Epidermal melanocyte (primary cell): ENCODE measurements at regions not wholly inside any gene's neighbourhood (a gene's known extent, or its start where the extent isn't known, plus 50 kb on each side); places are given as distances from the start of the nearest gene placed in this dataset.
"Not testable (repeated sequence)": the region's sequence is repeated elsewhere in the genome, so short reads cannot be mapped to it uniquely, and the experiment has no call there.

Source experiments
- DNase-seq: peaks from one replicate; pipeline ENCODE4 v3.0.0; 2011; ENCODE audit warnings: low spot score; ENCODE audit not compliant: insufficient read length

GRCh38 chr6:26258212-26258977, 106.6 kb upstream of the BTN3A2 start:
- no peak for DNase-seq

- no peak for DNase-seq
These were observed 104.8 kb upstream of the BTN3A2 start for GRCh38 chr6:26260110-26260637.

DNA sequence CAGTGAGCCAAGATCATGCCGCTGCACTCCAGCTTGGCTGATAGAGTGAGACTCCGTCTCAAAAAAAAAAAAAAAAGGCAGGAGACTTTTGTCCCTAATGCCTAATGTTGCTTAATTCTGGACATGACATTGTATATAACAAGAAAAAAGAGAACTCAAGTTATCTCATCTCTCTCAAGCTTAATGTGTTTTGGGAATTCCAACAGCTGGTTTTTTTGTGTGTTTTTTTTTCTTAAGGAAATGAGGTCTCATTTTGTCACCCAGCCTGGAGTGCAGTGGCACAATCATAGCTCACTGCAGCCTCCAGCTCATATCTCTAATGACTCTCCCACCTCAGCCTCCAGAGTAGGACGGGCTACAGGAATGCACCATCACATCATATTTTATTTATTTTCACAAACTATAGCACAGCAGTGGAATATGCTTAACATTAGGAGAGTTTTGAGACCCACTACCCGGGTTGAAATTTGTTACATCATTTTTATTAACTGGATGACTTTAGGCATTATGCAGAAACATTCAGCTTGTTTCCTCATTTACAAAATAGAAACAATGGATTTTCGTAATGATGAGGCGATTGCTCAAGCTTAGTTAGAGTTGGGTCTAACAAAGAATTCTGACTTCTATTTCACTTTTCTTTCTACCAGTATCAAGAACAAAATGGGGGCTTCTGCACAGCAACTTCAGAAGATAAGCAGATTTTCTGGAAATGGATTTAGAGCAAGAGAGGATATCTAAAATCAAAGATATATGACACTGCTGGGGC, 104.1 kb upstream of the BTN3A2 start:
- no peak for DNase-seq

DNA sequence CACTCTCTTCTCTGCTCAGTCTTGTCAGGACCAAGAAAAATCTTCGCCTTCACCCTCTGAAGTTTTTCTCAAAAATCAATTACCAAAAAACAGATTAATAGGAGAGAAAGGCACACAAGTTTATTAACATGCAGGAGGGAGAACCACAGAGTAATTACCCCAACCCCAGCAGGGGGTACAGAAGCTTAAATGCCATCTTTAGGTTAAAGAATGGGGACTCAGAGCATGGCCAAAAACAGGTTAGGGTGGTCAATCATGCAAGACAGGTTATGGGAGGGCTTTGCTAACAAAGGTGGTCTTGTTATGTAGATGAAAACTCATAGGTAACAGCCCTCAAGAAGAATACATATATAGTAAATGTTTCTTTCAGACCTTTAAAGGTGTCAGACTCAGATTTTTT, 100.5 kb upstream of the BTN3A2 start:
- no peak for DNase-seq

DNA sequence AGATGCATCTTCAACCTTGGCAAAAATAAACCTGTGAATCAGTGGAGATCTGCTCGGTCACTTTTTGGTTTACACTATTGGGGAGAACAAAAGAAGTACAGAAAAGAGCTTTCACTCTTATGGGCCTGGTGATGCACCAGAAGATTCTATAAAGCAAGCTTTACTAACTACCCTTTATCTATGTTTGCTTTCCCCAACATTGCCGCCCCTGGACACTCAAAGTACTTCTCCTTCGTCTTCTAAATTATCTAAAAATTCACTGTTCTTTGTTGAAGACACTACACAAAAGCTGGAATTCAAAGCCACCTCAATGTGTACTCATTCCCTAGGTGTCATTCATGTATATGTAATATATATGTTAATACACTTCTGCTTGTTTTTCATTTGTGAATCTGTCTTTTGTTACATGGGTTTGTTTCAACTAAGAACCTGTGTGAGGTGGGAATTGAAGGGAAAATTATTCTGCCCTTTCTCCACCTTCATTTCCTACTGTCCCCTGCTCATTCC, 97.9 kb upstream of the BTN3A2 start:
- no peak for DNase-seq

DNA sequence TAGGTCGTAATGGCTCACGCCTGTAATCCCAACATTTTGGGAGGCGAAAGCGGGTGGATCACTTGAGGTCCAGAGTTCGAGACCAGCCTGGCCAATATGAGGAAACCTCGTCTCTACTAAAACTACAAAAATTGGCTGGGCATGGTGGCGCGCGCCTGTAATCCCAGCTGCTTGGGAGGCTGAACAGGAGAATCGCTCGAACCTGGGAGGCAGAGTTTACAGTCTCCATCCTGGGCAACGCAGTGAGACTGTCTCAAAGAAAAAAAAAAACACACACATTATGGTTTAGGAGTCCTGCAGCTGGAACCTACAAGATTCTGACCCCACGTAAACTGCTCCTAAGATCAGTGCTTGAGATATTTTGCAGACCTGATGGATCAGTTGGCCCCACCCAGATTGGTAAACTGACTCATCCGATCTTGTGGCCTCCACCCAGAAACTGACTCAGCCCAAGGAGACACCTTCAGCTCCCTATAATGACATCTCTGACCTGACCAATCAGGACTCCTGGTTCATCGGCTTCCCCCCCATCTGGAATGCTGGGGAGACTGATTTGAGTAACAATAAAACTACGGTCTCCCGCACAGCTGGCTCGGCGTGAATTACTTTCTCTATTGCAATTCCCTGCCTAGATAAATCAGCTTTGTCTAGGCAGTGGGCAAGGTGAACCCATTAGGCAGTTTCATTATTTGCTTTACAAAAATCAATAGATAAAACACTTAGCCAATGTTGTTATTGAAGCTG, 96.2 kb upstream of the BTN3A2 start:
- DNase-seq, result no peak

- no peak for DNase-seq
These were observed 95.2 kb upstream of the BTN3A2 start for GRCh38 chr6:26269531-26270485.

DNA sequence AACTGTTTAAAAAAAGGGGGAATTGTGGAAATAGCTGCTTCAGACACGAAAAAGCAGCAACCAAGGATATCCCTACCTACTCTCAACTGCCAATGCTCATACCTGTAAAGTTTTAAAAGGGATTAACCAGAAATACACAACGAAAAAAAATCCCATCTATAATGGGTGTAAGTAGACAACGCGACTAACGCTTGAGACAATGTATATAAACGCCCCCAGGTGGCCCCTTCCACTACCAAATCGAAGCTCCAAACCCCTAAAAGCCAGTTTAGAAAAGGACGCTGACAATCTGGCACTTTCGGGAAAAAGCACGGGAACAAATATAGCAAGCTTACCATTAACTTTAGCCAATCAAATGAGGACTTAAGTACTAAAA, 94.5 kb upstream of the BTN3A2 start:
- DNase-seq, result no peak

DNA sequence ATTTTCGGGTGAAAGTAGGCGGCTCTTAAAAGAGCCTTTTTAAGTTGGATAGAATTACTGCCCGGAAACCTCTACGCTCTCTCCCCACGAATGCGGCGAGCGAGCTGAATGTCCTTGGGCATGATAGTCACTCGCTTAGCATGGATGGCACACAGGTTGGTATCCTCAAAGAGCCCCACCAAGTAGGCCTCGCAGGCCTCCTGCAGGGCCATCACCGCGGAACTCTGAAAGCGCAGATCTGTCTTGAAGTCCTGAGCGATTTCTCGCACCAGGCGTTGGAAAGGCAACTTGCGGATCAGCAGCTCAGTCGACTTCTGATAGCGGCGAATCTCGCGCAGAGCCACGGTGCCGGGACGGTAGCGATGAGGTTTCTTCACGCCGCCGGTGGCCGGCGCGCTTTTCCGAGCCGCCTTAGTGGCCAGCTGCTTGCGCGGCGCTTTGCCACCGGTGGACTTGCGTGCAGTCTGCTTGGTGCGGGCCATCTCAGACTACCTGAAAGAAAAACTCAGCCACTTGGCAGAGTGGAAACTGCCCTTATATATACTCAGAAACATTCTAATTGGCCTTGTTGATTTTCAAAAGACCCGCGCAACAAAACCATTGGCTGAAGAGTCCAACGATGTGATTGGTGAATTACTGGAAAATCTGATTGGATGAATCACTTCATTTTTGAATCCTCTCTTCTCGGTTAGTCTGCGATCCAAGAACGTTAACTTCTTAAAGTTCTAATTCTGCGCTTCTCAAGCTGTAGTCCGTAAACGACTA, 93.9 kb upstream of the BTN3A2 start:
- DNase-seq, result peak; percentile 96

- no peak for DNase-seq
These were observed 93.4 kb upstream of the BTN3A2 start for GRCh38 chr6:26271668-26272024.

DNA sequence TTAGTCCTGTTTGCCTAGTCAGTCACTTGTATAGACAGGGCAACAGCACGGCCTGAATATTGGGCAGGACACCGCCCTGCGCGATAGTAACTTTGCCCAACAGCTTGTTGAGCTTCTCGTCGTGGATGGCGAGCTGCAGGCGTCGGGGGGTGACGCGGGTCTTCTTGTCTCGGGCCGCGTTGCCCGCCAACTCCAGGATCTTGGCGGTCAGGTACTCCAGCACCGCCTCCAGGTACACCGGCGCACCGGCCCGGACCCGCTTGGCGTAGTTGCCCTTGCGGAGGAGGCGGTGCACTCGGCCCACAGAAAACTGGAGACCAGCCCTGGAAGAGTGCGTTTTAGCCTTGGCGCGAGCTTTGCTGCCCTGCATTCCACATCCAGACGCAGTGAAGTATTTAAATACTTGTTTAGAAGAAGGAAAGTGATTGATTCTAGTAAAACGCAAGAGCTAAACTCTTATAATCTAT, 92.8 kb upstream of the BTN3A2 start:
- no peak for DNase-seq

DNA sequence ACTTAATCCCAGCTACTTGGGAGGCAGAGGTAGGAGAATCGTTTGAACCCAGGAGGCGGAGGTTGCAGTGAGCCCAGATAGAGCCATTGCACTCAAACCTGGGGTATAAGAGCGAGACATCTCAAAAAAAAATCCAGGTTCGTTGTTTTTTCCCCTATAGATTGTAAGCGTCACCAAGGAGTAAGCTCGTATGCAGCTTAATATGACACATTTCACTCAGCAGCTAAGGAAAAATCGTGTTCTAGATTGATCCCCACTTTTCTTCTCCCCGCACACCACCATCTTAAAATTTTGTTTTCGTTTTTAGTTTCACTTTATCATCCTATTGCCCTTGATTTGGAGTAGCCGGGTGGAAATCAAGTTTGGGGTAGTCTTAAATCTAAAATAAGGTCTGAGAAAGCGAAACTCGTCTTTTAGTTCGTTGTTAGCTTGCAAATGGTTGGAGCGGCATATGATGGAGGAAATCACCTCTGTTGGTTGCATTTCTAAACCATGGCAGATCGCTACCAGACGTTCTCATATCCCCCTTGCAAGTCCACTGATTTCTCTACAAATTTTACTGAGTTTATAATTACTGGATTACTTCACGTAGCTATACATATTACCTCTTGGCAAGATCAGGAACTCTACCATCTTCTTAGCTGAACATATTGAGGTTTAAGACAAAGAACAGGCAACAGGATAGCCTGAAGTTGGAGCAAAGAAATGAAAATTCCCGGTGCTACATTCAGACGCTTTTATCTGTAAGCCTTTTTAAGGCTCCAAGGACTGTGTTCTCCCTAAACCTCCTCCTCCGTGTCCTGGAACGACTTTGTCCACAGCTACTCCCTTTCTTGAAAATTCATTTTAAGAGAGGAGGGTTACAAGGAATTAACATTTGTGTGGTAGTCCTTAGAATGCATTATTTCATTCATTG, 91.1 kb upstream of the BTN3A2 start:
- DNase-seq, result no peak

DNA sequence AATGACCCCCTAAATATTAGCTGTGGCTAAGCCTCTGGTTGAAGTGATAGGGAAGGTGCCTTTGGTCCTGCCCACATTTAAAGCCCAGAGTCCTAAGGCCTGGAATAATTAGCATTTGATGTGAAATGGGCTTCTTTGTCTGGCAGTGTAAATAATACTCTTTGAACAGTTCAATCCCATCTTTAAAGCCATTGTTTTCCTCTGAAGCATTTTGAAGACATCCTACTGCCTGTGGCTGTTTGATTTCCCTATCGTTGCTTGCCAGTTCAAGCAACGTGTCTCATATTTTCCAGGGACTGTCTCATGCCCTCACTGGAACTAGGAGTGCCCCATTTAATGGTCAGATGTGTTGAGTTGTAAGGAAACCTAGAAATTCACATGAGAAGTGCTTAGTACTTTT, 89.3 kb upstream of the BTN3A2 start:
- no peak for DNase-seq

- DNase-seq, result no peak
These were observed 88.0 kb upstream of the BTN3A2 start for GRCh38 chr6:26276841-26277648.

GRCh38 chr6:26278536-26278935, 86.5 kb upstream of the BTN3A2 start:
- no peak for DNase-seq

DNA sequence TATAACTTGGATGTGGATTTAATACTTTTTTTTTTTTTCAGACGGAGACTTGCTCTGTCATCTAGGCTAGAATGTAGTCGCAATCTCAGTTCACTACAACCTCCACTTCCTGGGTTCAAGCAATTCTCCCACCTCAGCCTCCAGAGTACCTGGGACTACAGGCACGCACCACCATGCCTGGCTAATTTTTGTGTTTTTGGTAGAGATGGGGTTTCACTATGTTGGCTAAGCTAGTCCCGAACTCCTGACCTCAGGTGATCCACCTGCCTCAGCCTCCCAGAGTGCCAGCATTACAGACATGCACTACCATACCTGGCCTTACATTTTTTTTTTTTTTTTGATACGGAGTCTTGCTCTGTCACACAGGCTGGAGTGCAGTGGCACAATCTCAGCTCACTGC, 85.6 kb upstream of the BTN3A2 start:
- DNase-seq, result not testable (repeated sequence)

DNA sequence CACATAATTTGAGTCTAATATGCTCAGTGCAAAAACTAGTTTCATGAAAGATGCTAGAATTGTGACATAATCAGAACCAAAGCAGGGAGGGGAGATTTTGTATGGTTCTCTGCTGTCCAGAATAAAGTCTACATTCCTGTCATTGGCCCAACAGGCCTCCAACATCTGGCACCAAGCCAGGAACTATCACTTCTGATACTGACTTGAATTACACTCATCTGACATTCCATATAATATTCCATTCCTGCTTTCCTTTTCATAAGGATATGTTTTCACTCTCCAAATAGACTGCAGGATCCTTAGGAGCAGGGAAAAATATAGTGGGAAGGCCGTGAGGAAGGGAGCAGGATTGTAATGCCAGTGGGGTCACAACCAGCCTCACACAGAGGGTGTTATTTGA, 84.6 kb upstream of the BTN3A2 start:
- no peak for DNase-seq

DNA sequence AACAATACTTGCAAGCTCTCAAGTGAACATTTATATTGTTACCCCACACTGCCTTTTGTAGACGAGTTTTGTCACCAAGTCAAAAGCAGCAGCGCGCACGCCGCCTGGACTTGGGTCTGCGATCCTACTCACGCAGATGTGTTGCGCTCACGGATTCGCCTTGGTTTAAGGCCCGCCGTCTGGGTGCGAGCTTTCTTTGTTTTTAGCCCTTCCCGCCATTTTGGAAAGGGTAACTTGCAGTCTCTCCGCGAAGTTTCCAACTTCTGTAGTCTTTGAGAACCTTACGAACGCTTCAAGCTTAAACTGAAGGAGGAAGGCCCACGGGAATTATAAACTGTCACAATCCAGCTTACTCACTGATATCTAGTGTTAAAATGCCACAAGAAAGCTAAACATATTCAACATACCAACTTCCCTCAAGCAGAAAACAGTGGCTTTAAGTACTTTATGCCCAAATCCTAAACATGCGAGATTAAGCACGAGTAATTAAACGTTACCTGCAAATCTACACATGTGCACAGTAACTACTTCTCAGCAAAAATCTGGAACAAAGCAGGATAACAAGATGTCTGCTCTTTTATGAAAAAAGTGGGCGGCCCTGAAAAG, 80.4 kb upstream of the BTN3A2 start:
- DNase-seq, result no peak
